HG02870 (cell line): ENCODE measurements at regions not wholly inside any gene's neighbourhood (a gene's known extent, or its start where the extent isn't known, plus 50 kb on each side); places are given as distances from the start of the nearest gene placed in this dataset.

ENCODE experiments used
- ATAC-seq: cut with Tn5 transposase; IDR thresholded peaks from one replicate; pipeline ENCODE4 v1.9.1; 2021; ENCODE audit warnings: mild to moderate bottlenecking, moderate library complexity; ENCODE audit not compliant: unreplicated experiment

- ATAC-seq = no peak
Observed at GRCh38 chr17:72206376-72206775, 85.6 kb downstream of the SOX9 start.

- no peak for ATAC-seq
Observed at GRCh38 chr17:72208832-72209231, 88.0 kb downstream of the SOX9 start.

GRCh38 chr17:72212041-72212440 lies 91.2 kb downstream of the SOX9 start:
- no peak for ATAC-seq

GRCh38 chr17:72215490-72215889 lies 94.7 kb downstream of the SOX9 start:
- no peak for ATAC-seq

GRCh38 chr17:72215928-72216327 lies 95.1 kb downstream of the SOX9 start:
- no peak for ATAC-seq

GRCh38 chr17:72219137-72219823 lies 98.5 kb downstream of the SOX9 start:
- ATAC-seq = no peak

GRCh38 chr17:72219824-72220493 lies 99.1 kb downstream of the SOX9 start:
- ATAC-seq = no peak

- ATAC-seq = no peak
Observed at GRCh38 chr17:72222661-72223380, 102.0 kb downstream of the SOX9 start.

GRCh38 chr17:72223866-72224291 lies 103.1 kb downstream of the SOX9 start:
- ATAC-seq = no peak

- ATAC-seq = no peak
Observed at GRCh38 chr17:72226322-72226721, 105.5 kb downstream of the SOX9 start.

- no peak for ATAC-seq
Observed at GRCh38 chr17:72233986-72234385, 113.2 kb downstream of the SOX9 start.

GRCh38 chr17:72234985-72235384 lies 114.2 kb downstream of the SOX9 start:
- no peak for ATAC-seq

- ATAC-seq = no peak
Observed at GRCh38 chr17:72236980-72237633, 116.3 kb downstream of the SOX9 start.

GRCh38 chr17:72238157-72238673 lies 117.4 kb downstream of the SOX9 start:
- ATAC-seq = no peak

- no peak for ATAC-seq
Observed at GRCh38 chr17:72239548-72239947, 118.7 kb downstream of the SOX9 start.

GRCh38 chr17:72240333-72240732 lies 119.5 kb downstream of the SOX9 start:
- ATAC-seq = peak; percentile 63

- no peak for ATAC-seq
Observed at GRCh38 chr17:72244494-72244893, 123.7 kb downstream of the SOX9 start.

GRCh38 chr17:72244956-72245355 lies 124.1 kb downstream of the SOX9 start:
- no peak for ATAC-seq

GRCh38 chr17:72249441-72249840 lies 128.6 kb downstream of the SOX9 start:
- ATAC-seq = no peak

GRCh38 chr17:72250206-72250605 lies 129.4 kb downstream of the SOX9 start:
- ATAC-seq = no peak

- no peak for ATAC-seq
Observed at GRCh38 chr17:72253597-72253996, 132.8 kb downstream of the SOX9 start.
